ENCODE measurements at regions not wholly inside any gene's neighbourhood (a gene's known extent, or its start where the extent isn't known, plus 50 kb on each side); places are given as distances from the start of the nearest gene placed in this dataset.

GRCh38 chr10:75294518-75294865 is 58.7 kb upstream of the COMTD1 start:
- TF ChIP-seq, protein P1, sequence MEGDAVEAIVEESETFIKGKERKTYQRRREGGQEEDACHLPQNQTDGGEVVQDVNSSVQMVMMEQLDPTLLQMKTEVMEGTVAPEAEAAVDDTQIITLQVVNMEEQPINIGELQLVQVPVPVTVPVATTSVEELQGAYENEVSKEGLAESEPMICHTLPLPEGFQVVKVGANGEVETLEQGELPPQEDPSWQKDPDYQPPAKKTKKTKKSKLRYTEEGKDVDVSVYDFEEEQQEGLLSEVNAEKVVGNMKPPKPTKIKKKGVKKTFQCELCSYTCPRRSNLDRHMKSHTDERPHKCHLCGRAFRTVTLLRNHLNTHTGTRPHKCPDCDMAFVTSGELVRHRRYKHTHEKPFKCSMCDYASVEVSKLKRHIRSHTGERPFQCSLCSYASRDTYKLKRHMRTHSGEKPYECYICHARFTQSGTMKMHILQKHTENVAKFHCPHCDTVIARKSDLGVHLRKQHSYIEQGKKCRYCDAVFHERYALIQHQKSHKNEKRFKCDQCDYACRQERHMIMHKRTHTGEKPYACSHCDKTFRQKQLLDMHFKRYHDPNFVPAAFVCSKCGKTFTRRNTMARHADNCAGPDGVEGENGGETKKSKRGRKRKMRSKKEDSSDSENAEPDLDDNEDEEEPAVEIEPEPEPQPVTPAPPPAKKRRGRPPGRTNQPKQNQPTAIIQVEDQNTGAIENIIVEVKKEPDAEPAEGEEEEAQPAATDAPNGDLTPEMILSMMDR (IDR thresholded peaks at IDR 0.05), result no peak
- TF ChIP-seq EZH2 (IDR thresholded peaks at IDR 0.05; ENCODE audit: borderline replicate concordance, insufficient read depth, low read depth, low read length, poor library complexity, severe bottlenecking), result no peak
